ENCODE measurements at regions not wholly inside any gene's neighbourhood (a gene's known extent, or its start where the extent isn't known, plus 50 kb on each side); places are given as distances from the start of the nearest gene placed in this dataset.

DNA sequence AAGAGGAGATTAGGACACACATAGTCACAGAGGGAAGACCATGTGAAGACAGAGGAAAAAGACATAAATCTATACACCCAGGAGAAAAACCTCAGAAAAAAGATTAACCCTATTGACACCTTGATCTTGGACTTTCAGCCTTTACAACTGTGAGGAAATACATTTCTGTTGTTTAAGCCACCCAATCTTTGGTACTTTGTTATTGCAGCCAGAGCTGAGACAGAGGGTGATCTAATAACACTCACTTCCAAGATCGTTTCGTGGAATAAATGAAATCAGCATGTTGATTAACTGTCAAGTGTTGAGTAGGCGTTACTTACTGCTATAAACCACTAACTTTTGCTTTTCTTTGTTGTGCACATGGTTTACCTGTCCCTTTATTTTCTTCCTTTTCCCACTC is 361.2 kb upstream of the RIOK2 start:
- Histone ChIP-seq H3K36me3 (ENCODE audit: insufficient read depth, low read length) (no peaks in the 10 kb centered on the region), H3K4me3 (ENCODE audit: low read depth, low read length, poor library complexity, severe bottlenecking) (no peak overlapping the region), H3K4me1 (ENCODE audit: insufficient read depth, low read length, severe bottlenecking) (no peaks in the 10 kb centered on the region), H3K27ac (ENCODE audit: low read depth, low read length, poor library complexity, severe bottlenecking) (no peak overlapping the region), H3K9me2 (ENCODE audit: low read depth, low read length) (no peaks in the 10 kb centered on the region), H3K79me2 (ENCODE audit: insufficient read depth, low read length) (no peaks in the 10 kb centered on the region), H3K9ac (ENCODE audit: low read length) (no peak overlapping the region), H3K4me2 (ENCODE audit: low read length) (no peak overlapping the region), H4K20me1 (ENCODE audit: insufficient read depth, low read length) (no peaks in the 10 kb centered on the region), H3K9me3 (ENCODE audit: low read length) (no peaks in the 10 kb centered on the region), H2AFZ (ENCODE audit: low read length) (no peak overlapping the region), H3K27me3 (ENCODE audit: insufficient read depth, low read length) (no peaks in the 10 kb centered on the region), H3F3A (ENCODE audit: insufficient read depth, low read length) (no peaks in the 10 kb centered on the region)
- TF ChIP-seq CTCF (IDR thresholded peaks at IDR 0.05; ENCODE audit: low read length) (no peak), EZH2 (IDR thresholded peaks at IDR 0.05; ENCODE audit: borderline replicate concordance, low read length) (no peak)

- H3K27me3 ChIP-seq (ENCODE audit: insufficient read depth, low read length): no peaks in the 10 kb centered on the region
- TF ChIP-seq CTCF (IDR thresholded peaks at IDR 0.05; ENCODE audit: low read length): no peak
- no peak for TF ChIP-seq EZH2 (IDR thresholded peaks at IDR 0.05; ENCODE audit: borderline replicate concordance, low read length)
- no peaks in the 10 kb centered on the region for H3K79me2 ChIP-seq (ENCODE audit: insufficient read depth, low read length)
- no peak overlapping the region for H3K27ac ChIP-seq (ENCODE audit: low read depth, low read length, poor library complexity, severe bottlenecking)
- no peaks in the 10 kb centered on the region for H3K36me3 ChIP-seq (ENCODE audit: insufficient read depth, low read length)
- H3K9ac ChIP-seq (ENCODE audit: low read length): no peak overlapping the region
- no peaks in the 10 kb centered on the region for H4K20me1 ChIP-seq (ENCODE audit: insufficient read depth, low read length)
- H3K9me3 ChIP-seq (ENCODE audit: low read length): no peaks in the 10 kb centered on the region
- H3F3A ChIP-seq (ENCODE audit: insufficient read depth, low read length): no peaks in the 10 kb centered on the region
- H2AFZ ChIP-seq (ENCODE audit: low read length): no peak overlapping the region
- no peak overlapping the region for H3K4me2 ChIP-seq (ENCODE audit: low read length)
- H3K4me3 ChIP-seq (ENCODE audit: low read depth, low read length, poor library complexity, severe bottlenecking): no peak overlapping the region
- H3K9me2 ChIP-seq (ENCODE audit: low read depth, low read length): no peaks in the 10 kb centered on the region
- no peaks in the 10 kb centered on the region for H3K4me1 ChIP-seq (ENCODE audit: insufficient read depth, low read length, severe bottlenecking)
Measured at GRCh38 chr5:97544678-97545077, 361.6 kb upstream of the RIOK2 start.

GRCh38 chr5:97545446-97545845 is 362.4 kb upstream of the RIOK2 start:
- Histone ChIP-seq H3K79me2 (ENCODE audit: insufficient read depth, low read length) (no peaks in the 10 kb centered on the region), H3F3A (ENCODE audit: insufficient read depth, low read length) (no peaks in the 10 kb centered on the region), H3K4me1 (ENCODE audit: insufficient read depth, low read length, severe bottlenecking) (no peaks in the 10 kb centered on the region), H4K20me1 (ENCODE audit: insufficient read depth, low read length) (no peaks in the 10 kb centered on the region), H3K27ac (ENCODE audit: low read depth, low read length, poor library complexity, severe bottlenecking) (no peak overlapping the region), H3K9me3 (ENCODE audit: low read length) (no peaks in the 10 kb centered on the region), H2AFZ (ENCODE audit: low read length) (no peak overlapping the region), H3K9me2 (ENCODE audit: low read depth, low read length) (no peaks in the 10 kb centered on the region), H3K36me3 (ENCODE audit: insufficient read depth, low read length) (no peaks in the 10 kb centered on the region), H3K9ac (ENCODE audit: low read length) (no peak overlapping the region), H3K4me3 (ENCODE audit: low read depth, low read length, poor library complexity, severe bottlenecking) (no peak overlapping the region), H3K27me3 (ENCODE audit: insufficient read depth, low read length) (no peaks in the 10 kb centered on the region), H3K4me2 (ENCODE audit: low read length) (no peak overlapping the region)
- no peak for TF ChIP-seq CTCF (IDR thresholded peaks at IDR 0.05; ENCODE audit: low read length)
- TF ChIP-seq EZH2 (IDR thresholded peaks at IDR 0.05; ENCODE audit: borderline replicate concordance, low read length): no peak

All from OCI-LY1 (cell line).